ENCODE measurements at regions not wholly inside any gene's neighbourhood (a gene's known extent, or its start where the extent isn't known, plus 50 kb on each side); places are given as distances from the start of the nearest gene placed in this dataset.

DNA sequence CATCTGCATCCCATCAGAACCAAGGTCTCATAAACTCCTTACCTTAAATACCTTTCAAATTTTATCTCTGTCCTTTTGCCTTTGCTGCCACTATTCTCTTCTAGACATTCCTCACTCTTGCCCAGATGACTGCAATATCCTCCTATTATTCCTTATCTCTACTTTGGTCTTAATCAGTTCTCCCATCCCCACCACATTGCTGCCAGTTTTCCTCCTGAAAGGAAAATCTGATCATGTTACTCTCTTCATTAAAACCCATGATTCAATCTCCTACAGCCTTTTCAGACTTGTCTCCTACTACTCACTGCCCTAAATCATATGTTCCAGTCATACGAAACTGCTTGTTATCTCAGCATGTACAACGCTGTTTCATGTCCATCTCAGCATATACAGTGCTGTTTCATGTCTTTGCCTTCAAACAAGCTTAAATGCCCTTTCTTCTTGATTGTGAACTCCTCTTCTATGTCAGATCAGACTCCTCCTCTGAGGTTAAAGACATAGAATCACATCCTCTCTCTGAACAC, 152.6 kb upstream of the FST start:
- Histone ChIP-seq H3K4me1 (peaks cover 0 to 18% (median 7%) of the 10 kb centered on the region in 4 donors), H3K27me3 (no peaks in the 10 kb centered on the region), H3K4me3 (no peak overlapping the region), H3K27ac (peak overlapping the region in 1 of 2 donors; percentile 10), H3K9me3 (no peaks in the 10 kb centered on the region), H3K36me3 (no peaks in the 10 kb centered on the region)
- TF ChIP-seq, protein P1, sequence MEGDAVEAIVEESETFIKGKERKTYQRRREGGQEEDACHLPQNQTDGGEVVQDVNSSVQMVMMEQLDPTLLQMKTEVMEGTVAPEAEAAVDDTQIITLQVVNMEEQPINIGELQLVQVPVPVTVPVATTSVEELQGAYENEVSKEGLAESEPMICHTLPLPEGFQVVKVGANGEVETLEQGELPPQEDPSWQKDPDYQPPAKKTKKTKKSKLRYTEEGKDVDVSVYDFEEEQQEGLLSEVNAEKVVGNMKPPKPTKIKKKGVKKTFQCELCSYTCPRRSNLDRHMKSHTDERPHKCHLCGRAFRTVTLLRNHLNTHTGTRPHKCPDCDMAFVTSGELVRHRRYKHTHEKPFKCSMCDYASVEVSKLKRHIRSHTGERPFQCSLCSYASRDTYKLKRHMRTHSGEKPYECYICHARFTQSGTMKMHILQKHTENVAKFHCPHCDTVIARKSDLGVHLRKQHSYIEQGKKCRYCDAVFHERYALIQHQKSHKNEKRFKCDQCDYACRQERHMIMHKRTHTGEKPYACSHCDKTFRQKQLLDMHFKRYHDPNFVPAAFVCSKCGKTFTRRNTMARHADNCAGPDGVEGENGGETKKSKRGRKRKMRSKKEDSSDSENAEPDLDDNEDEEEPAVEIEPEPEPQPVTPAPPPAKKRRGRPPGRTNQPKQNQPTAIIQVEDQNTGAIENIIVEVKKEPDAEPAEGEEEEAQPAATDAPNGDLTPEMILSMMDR (IDR thresholded peaks at IDR 0.05), result no peak
- DNase-seq, result no peak
- intact Hi-C loops (cut with DNase I; ENCODE audit: low total_unique reads), result no loop called here

DNA sequence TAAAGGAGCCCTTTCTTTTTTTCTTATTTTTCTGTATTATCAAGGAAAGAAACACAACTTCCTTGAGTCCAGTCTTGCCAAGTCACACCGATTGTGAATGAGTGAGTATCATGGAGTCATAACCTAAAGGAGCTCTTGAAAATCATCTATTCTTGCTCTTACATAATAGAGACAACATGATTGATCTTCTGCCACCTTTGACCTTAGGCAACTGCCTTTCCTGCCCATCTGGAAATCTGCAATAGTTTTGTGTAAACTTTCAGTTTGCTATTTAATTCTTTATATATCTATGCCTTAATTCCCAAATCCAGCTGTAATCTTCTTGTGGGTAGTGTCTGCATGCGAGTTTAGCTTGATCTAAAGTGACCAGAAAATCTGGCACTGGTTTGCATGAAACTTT, 149.9 kb upstream of the FST start:
- Histone ChIP-seq H3K4me1 (peaks cover 0 to 37% (median 11%) of the 10 kb centered on the region in 4 donors), H3K27ac (no peak overlapping the region), H3K36me3 (no peaks in the 10 kb centered on the region), H3K27me3 (no peaks in the 10 kb centered on the region), H3K9me3 (no peaks in the 10 kb centered on the region), H3K4me3 (no peak overlapping the region)
- intact Hi-C loops (cut with DNase I; ENCODE audit: low total_unique reads), result no loop called here
- DNase-seq, result no peak
- TF ChIP-seq, protein P1 (IDR thresholded peaks at IDR 0.05), result no peak

DNA sequence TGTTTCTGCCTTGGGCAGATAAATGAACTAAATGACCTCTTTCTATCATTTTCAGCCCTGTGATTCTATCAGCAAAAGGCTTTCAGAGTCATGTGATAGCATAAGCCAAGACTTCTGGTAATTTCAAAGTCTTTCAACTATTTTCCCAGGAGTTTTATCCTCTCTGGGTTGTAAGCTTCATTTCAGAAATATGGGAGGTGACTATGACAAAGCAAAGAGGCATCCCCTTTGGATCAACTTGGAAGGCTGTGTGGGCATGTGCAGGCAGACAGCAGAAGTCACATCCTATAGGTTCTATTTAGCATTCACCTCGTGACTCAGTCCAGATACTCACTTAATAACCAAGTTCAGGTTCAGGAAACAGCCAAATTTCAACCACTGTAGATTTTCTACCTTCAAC, 149.0 kb upstream of the FST start:
- Histone ChIP-seq H3K4me1 (peaks cover 0 to 28% (median 7%) of the 10 kb centered on the region in 4 donors), H3K27me3 (no peaks in the 10 kb centered on the region)
- intact Hi-C loops (cut with DNase I; ENCODE audit: low total_unique reads), result no loop called here

DNA sequence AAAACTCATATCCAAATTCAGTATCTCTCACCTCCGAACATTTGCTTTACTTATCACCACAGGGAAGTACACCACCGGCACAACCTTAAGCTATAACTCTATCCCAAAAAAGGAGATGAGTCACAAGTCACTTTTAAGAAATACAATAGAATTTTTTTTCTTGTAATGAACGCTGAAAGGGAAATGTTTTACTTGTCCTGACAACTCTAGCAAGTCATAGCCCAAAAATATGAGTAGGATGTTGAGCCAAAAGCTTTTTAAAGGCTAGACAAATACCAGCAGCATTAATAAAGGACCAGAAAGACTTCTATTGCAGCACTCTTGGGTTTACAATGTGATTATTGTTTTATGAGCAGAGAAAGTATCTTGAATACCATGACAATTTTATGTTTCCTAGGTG, 147.3 kb upstream of the FST start:
- TF ChIP-seq, protein P1 (IDR thresholded peaks at IDR 0.05), result no peak
- peak overlapping the region in 1 of 2 donors; percentile 23 for H3K27ac ChIP-seq
- intact Hi-C loops (cut with DNase I; ENCODE audit: low total_unique reads), result loop anchor here (1.0 kb wide), 1 partner anchor 43 kb away; no protein-coding TSS in a partner anchor

More for the DNA sequence above, 149.0 kb upstream of the FST start:
- no peaks in the 10 kb centered on the region for H3K9me3 ChIP-seq
- H3K36me3 ChIP-seq, result no peaks in the 10 kb centered on the region
- TF ChIP-seq, protein P1 (IDR thresholded peaks at IDR 0.05), result no peak
- no peak overlapping the region for H3K27ac ChIP-seq
- no peak overlapping the region for H3K4me3 ChIP-seq
- no peak for DNase-seq

DNA sequence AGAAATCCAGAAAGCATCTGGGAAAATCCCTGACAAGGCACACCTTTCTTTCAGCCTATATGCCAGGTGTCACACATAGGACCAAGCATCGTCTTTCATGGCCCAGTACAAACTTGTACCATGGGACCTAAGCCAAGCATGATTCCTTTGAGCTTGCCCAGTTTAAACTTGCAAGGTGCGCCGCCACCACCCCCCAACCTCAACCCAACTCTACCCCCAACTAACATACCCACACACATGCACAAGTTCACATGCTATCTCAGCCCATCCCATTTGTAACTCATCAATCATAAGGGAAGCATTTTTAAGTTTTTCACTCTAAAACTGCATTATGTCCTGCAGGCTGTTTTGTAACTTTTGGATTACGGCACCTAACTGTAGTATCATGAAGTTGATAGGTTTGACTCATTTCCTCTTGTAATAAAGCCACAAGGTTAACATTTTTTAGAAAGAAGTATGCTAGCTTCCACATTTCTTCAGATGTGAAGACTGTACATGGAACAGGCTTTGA, 145.9 kb upstream of the FST start:
- Histone ChIP-seq H3K9me3 (no peaks in the 10 kb centered on the region), H3K27ac (no peak overlapping the region), H3K4me1 (peaks cover 0 to 21% (median 4%) of the 10 kb centered on the region in 4 donors), H3K4me3 (no peak overlapping the region), H3K27me3 (no peaks in the 10 kb centered on the region), H3K36me3 (no peaks in the 10 kb centered on the region)
- intact Hi-C loops (cut with DNase I; ENCODE audit: low total_unique reads), result no loop called here
- no peak for DNase-seq
- TF ChIP-seq, protein P1 (IDR thresholded peaks at IDR 0.05), result no peak

More for the DNA sequence above, 147.3 kb upstream of the FST start:
- Histone ChIP-seq H3K27me3 (no peaks in the 10 kb centered on the region), H3K36me3 (no peaks in the 10 kb centered on the region), H3K4me1 (peaks cover 0 to 21% (median 4%) of the 10 kb centered on the region in 4 donors), H3K4me3 (no peak overlapping the region), H3K9me3 (no peaks in the 10 kb centered on the region)
- no peak for DNase-seq

All from tibial artery (tissue), 4 donors.